HG03521 (cell line): ENCODE measurements at regions not wholly inside any gene's neighbourhood (a gene's known extent, or its start where the extent isn't known, plus 50 kb on each side); places are given as distances from the start of the nearest gene placed in this dataset.
"Not testable (repeated sequence)": the region's sequence is repeated elsewhere in the genome, so short reads cannot be mapped to it uniquely, and the experiment has no call there.

ENCODE experiments used
- ATAC-seq: cut with Tn5 transposase; IDR thresholded peaks from one replicate; pipeline ENCODE4 v1.9.1; 2021; ENCODE audit warnings: mild to moderate bottlenecking, moderate library complexity; ENCODE audit not compliant: unreplicated experiment

DNA sequence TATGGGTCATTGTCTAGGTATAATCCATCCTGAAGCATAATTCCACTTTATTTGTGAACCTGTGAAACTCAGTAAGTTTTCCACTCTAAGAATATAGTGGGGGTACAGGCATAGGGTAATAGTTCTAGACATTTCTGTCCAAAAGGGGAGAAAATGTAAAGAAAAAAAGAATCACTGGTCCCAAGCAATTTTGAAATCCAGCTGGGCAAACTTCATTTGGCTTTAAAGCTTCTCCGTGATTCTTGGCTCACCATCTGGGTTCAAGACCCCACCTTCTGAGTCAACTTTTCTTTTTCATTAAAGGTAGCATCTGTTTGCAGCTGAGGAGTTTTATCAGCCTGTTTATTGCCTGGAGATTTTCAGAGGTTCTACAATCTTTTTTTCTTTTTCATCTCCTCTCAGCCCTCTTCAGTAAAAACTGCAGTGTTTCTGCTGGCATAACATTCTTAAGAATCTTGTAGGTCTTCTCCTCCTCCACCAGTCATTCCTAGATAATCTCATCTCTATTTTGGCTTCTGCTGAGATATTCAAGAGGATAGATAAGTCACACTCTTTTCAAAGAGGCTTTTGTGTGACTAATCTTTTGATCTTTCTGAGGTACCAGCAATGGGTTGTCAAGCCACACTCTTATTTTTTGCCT, 126.1 kb upstream of the PITX1 start:
- ATAC-seq, result no peak

GRCh38 chr5:135159626-135160025, 125.6 kb upstream of the PITX1 start:
- no peak for ATAC-seq

- ATAC-seq, result no peak
Observed at GRCh38 chr5:135158982-135159381, 125.0 kb upstream of the PITX1 start.

- ATAC-seq, result no peak
Observed at GRCh38 chr5:135158314-135158697, 124.3 kb upstream of the PITX1 start.

- ATAC-seq, result no peak
Observed at GRCh38 chr5:135157421-135158313, 123.6 kb upstream of the PITX1 start.

- ATAC-seq, result no peak
Observed at GRCh38 chr5:135156715-135157404, 122.8 kb upstream of the PITX1 start.

GRCh38 chr5:135156337-135156714, 122.3 kb upstream of the PITX1 start:
- ATAC-seq, result no peak

DNA sequence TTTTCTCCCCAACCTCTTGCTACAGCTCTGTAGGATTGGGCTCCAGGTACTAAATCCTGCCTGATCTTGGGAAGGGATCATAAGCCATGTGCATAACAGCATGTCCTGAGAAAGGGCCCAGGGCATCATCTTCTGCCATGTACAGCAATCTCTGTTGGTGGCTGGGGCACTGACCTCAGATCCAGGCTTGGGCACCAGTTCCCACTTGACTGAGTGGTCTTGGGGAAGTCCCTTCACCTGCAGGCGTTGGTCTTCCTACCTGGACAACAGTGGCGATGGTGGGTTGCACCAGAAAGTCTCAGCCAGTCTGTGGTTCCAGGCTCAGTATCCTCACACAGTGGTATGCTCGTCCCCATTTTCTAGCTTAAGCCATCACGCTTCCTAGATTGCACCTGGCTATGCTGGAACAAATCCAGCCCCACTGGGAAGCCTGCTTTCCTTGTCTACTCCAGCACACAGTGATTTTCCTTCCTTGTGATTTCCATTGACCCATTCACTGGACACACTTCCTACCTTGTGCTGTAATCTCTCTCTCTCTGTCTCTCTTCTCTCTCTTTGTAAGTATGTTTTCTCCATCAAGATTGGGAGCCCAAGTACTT, 121.7 kb upstream of the PITX1 start:
- no peak for ATAC-seq

DNA sequence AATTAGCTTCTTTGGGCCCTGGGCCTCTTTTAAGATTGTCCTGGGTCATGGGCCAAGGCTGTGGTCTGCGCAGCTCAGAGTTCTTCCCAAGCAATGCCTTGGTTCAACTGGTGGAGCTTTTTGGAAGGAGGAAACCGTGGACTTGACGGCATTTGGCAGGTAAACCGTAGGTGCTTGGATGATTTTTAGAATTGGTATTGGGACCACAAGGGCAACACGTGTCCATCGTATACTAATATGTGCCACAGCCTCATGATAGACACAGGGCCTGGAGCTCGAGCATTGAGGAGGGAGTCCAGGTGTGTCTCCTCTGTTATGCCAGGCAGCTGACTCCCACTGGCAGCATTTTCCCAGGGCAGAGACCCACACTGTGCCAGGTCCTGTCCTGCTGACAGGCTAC, 120.9 kb upstream of the PITX1 start:
- ATAC-seq, result no peak

DNA sequence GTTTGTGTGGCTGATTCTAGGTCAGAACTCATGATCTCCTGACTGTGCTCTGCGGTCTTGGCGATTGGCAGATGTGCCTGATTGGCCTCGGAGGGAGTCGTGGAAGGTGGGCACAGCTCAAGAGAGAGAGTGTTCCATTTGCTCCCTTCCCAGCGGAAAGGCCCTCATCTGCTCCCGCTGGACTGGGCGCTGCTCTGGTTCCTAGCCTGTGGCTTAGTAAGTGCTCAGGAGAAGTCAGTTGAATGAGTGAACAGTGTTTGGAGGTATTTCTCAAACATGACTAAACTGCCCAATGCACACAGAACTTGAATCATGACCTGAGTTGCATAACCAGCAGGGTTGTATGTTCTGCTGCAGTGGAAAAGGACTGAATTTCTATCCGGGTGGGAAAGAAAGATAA, 120.2 kb upstream of the PITX1 start:
- ATAC-seq, result no peak

DNA sequence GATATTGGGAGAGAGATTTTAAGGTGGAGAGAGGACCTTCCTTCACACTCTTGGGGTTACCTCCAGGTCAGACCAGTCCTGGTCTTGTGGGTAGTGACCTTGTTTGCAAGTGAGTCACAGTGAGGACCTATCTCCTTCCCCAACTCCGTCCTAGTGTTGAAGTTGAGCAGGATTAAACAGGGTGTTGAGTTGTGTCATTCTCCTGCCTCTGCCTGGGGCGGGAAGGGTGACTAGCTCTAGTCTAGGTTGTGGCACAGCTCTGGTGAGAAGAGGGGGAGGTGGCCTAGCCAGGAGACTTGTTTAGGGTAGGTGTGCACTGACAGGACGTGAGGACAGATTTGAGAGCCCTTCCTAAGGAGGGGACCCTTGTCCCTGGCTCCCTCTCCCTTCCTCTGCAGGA, 119.6 kb upstream of the PITX1 start:
- ATAC-seq, result no peak

DNA sequence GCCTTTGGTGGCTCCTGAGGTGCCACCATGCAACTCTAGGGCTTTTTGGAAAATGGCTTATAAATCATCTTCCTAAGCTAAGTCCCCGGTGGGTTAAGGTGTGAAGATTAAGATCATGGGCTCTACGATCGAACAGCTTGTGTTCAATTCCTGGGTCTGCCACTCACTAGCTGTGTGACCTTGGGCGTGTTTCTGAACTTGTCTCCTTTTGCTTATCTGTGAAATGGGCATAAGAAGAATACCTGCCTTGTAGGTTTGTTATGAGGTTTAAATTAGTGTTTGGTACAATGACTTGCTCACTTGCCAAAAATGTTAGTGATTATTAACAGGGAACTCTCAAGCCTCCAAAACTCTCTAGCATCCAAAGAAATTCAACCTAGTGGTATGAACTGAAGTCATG, 119.2 kb upstream of the PITX1 start:
- no peak for ATAC-seq

GRCh38 chr5:135151660-135152059, 117.6 kb upstream of the PITX1 start:
- not testable (repeated sequence) for ATAC-seq

DNA sequence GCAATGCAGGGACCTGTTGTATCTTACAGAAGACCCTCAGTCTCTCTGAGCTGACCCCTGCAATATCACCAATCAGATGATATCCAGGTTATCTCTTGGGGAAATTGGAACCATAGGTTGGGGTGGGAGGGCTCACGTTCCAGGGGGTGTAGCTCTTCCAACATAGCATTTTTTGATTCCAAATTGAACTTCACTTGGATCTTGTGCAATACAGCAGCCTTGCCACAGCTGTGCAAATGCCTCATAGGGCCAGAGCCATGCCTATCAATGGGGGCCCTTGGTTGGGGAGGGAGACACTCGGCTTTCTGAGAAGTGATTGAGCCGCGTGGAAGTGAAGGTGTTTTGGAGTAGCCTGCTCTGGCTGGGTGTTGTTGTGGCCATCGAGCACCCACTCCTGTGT, 117.2 kb upstream of the PITX1 start:
- ATAC-seq, result no peak

GRCh38 chr5:135150767-135151166, 116.7 kb upstream of the PITX1 start:
- ATAC-seq, result no peak

DNA sequence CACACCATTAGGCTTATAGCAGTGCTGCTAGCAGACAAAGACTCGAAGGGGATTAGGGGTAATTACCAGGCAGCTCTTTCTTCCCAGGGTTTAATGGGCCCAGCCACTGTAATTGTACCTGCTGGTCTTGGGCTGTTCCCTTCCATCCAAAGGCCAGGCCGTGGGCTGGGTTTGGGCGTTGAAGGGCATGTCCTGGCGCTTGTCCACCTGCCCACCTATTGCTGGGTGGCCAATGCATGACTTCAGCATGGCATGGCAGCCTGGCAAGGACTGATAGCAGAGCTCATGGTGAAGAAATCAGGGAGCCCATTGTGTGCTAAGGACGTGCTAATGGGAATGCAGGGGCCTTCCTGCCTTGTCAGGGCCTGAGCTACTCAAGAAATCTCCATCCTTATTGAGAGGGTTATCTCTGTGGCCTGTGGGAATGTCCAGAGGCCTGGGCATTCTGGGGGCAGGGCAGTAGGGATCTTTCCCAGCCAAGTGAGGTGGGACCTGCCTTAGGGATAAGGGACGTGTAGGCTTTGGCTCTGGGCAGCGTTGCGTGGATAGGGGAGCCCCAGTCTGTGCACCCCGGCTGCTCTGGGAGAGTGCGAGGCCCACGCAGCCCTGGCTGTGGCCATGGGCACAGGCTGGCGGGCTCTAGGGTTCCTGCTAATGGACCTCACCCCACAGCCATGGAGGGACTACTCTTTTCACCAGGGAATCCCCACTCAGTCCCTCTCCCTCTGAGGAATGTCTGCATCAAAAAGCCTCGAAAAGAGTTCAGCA, 116.1 kb upstream of the PITX1 start:
- ATAC-seq, result no peak

GRCh38 chr5:135149229-135149955, 115.4 kb upstream of the PITX1 start:
- no peak for ATAC-seq

GRCh38 chr5:135147294-135148090, 113.5 kb upstream of the PITX1 start:
- no peak for ATAC-seq

GRCh38 chr5:135145985-135146384, 112.0 kb upstream of the PITX1 start:
- ATAC-seq, result no peak
